IMR-90 (cell line): ENCODE measurements at regions not wholly inside any gene's neighbourhood (a gene's known extent, or its start where the extent isn't known, plus 50 kb on each side); places are given as distances from the start of the nearest gene placed in this dataset.

Experiments used
- ATAC-seq: fragments of 200-7000 bp; cut with Tn5 transposase; 2 replicates; pipeline ENCODE4 v1.9.1; 2020; ENCODE audit warnings: low read depth, mild to moderate bottlenecking, moderate library complexity
- BruUV-seq: library from RNA; stranded (reverse); fragments of 400-500 nt; replicated peaks from 2 replicates; lab custom pipeline; 2021; lab: Mats Ljungman, UMichigan
- CTCF ChIA-PET: fragments of 300-600 bp; formaldehyde crosslinking; extraction: SDS; loops from one replicate; lab custom pipeline; 2021; ENCODE audit warnings: antibody characterized with exemption; lab: Yijun Ruan, JAX
- POLR2A ChIA-PET: fragments of 300-600 bp; sonication (Branson Sonifier 250); formaldehyde crosslinking; loops from one replicate; lab custom pipeline; 2022; ENCODE audit warnings: antibody characterized with exemption; ENCODE audit not compliant: unreplicated experiment; lab: Charles Lee
- DNase-seq: peaks from one replicate; pipeline ENCODE4 v3.0.0; 2013
- H2AFZ ChIP-seq: replicated peaks from 2 replicates; pipeline ENCODE3; 2013; ENCODE audit warnings: low read length, mild to moderate bottlenecking; ENCODE audit not compliant: poor library complexity
- H2AK5ac ChIP-seq: 2 replicates; pipeline ENCODE4 v1.6.1; 2013; ENCODE audit warnings: low read depth, low read length, inconsistent platforms
- H2AK9ac ChIP-seq: replicated peaks from 2 replicates; pipeline ENCODE3; 2013; ENCODE audit warnings: mild to moderate bottlenecking, low read depth, low read length, moderate library complexity; ENCODE audit not compliant: poor library complexity
- H2BK120ac ChIP-seq: 2 replicates; pipeline ENCODE4 v1.6.1; 2013; ENCODE audit warnings: low read depth, low read length, inconsistent platforms
- H2BK15ac ChIP-seq: 3 replicates; pipeline ENCODE4 v1.6.1; 2013; ENCODE audit warnings: low read depth, low read length, inconsistent platforms
- H2BK20ac ChIP-seq: 2 replicates; pipeline ENCODE4 v1.6.1; 2013; ENCODE audit warnings: low read depth, mild to moderate bottlenecking, inconsistent platforms, low read length, moderate library complexity
- H2BK5ac ChIP-seq: 2 replicates; pipeline ENCODE4 v1.6.1; 2013; ENCODE audit warnings: mild to moderate bottlenecking, low read depth, low read length, inconsistent platforms; ENCODE audit not compliant: poor library complexity, severe bottlenecking
- H3K14ac ChIP-seq: replicated peaks from 2 replicates; pipeline ENCODE4 v1.6.1; 2013; ENCODE audit warnings: low read depth, low read length, inconsistent platforms
- H3K18ac ChIP-seq: 2 replicates; pipeline ENCODE4 v1.6.1; 2013; ENCODE audit warnings: low read depth, low read length, control low read depth
- H3K23ac ChIP-seq: 2 replicates; pipeline ENCODE4 v1.6.1; 2013; ENCODE audit warnings: low read depth, low read length, inconsistent platforms
- H3K27ac ChIP-seq: 2 replicates; pipeline ENCODE4 v1.5.1; 2013; ENCODE audit warnings: mild to moderate bottlenecking, control low read depth, low read length; ENCODE audit not compliant: insufficient read depth
- H3K27me3 ChIP-seq: 2 replicates; pipeline ENCODE4 v1.6.1; 2013; ENCODE audit warnings: low read length; ENCODE audit not compliant: control insufficient read depth, insufficient read depth
- H3K36me3 ChIP-seq: 2 replicates; pipeline ENCODE4 v1.6.1; 2013; ENCODE audit warnings: low read length, mixed read lengths; ENCODE audit not compliant: control insufficient read depth, insufficient read depth
- H3K4ac ChIP-seq: 2 replicates; pipeline ENCODE4 v1.6.1; 2013; ENCODE audit warnings: low read depth, low read length, inconsistent platforms
- H3K4me1 ChIP-seq: 2 replicates; pipeline ENCODE4 v1.6.1; 2013; ENCODE audit warnings: low read length, mixed read lengths; ENCODE audit not compliant: control insufficient read depth, insufficient read depth
- H3K4me2 ChIP-seq: 2 replicates; pipeline ENCODE4 v1.6.1; 2013; ENCODE audit warnings: low read depth, mild to moderate bottlenecking, control low read depth, low read length, moderate library complexity
- H3K4me3 ChIP-seq: 2 replicates; pipeline ENCODE4 v1.5.1; 2013; ENCODE audit warnings: low read depth, mild to moderate bottlenecking, control low read depth, low read length, moderate library complexity; ENCODE audit not compliant: insufficient read depth
- H3K56ac ChIP-seq: 2 replicates; pipeline ENCODE4 v1.6.1; 2013; ENCODE audit warnings: low read length, inconsistent platforms; ENCODE audit not compliant: insufficient read depth; ENCODE audit errors: extremely low read depth
- H3K79me1 ChIP-seq, 2 experiments: 2 replicates each; pipeline ENCODE4 v1.6.1; 2013; ENCODE audit warnings: low read length in 2 of 2, inconsistent platforms in 1 of 2, low read depth in 1 of 2
- H3K9ac ChIP-seq: 2 replicates; pipeline ENCODE4 v1.6.1; 2013; ENCODE audit warnings: low read depth, low read length, control low read depth
- H3K9me1 ChIP-seq: 2 replicates; pipeline ENCODE4 v1.6.1; 2013; ENCODE audit warnings: low read length, inconsistent platforms; ENCODE audit not compliant: insufficient read depth
- H3K9me3 ChIP-seq: 2 replicates; pipeline ENCODE4 v1.6.1; 2013; ENCODE audit warnings: low read length; ENCODE audit not compliant: control insufficient read depth, insufficient read depth
- H4K20me1 ChIP-seq: 2 replicates; pipeline ENCODE4 v1.6.1; 2013; ENCODE audit warnings: low read length, inconsistent platforms; ENCODE audit not compliant: insufficient read depth
- H4K5ac ChIP-seq: 2 replicates; pipeline ENCODE4 v1.6.1; 2013; ENCODE audit warnings: mild to moderate bottlenecking, low read depth, low read length, control low read depth
- H4K8ac ChIP-seq, 2 experiments: 2 replicates each; pipeline ENCODE4 v1.6.1; 2013; ENCODE audit warnings: low read depth in 2 of 2, low read length in 2 of 2, control low read depth in 1 of 2, inconsistent platforms in 1 of 2
- H4K91ac ChIP-seq: 2 replicates; pipeline ENCODE4 v1.6.1; 2013; ENCODE audit warnings: low read depth, low read length, inconsistent platforms; ENCODE audit not compliant: insufficient read depth
- FOS ChIP-seq: fragments of 150-350 bp; IDR thresholded peaks from 2 replicates; pipeline ENCODE4 v1.6.1; 2016; ENCODE audit warnings: low read depth, low read length
- POLR2A ChIP-seq: IDR thresholded peaks from 2 replicates; pipeline ENCODE4 v1.6.1; 2012; ENCODE audit warnings: mild to moderate bottlenecking, low read depth, low read length
- WGBS, 2 experiments: methylation state at CpG; one replicate each; pipeline versions ENCODE4 v1.1.5 to v1.1.7; 2013; ENCODE audit warnings: missing lambda C conversion rate in 2 of 2; ENCODE audit not compliant: insufficient read length in 1 of 2; ENCODE audit errors: extremely low coverage in 2 of 2; 5-methylcytosine and 5-hydroxymethylcytosine counted together
- dilution Hi-C: fragments of 300-500 bp; cut with HindIII; formaldehyde crosslinking; loops from one replicate; pipeline ENCODE4 v1.14.3; 2018; ENCODE audit warnings: low sequenced_read_pairs; ENCODE audit not compliant: unreplicated experiment
- in situ Hi-C: fragments of 300-500 bp; cut with MboI; formaldehyde crosslinking; loops from 3 replicates; pipeline ENCODE4 v1.14.3; 2019; ENCODE audit warnings: low sequenced_read_pairs, inconsistent platforms, mixed read lengths
- intact Hi-C: fragments of 100-400 bp; cut with micrococcal nuclease; formaldehyde crosslinking; loops from 2 replicates; pipeline ENCODE4 v1.10.0; 2022

- in situ Hi-C loops, result no loop called here
Measured at GRCh38 chr3:94183551-94183950, 120.7 kb downstream of the NSUN3 start.

More at GRCh38 chr3:94183551-94183950, 120.7 kb downstream of the NSUN3 start:
- Histone ChIP-seq H3K79me1 (no peaks in the 10 kb centered on the region), H2AK5ac (no peak overlapping the region), H3K4me1 (no peaks in the 10 kb centered on the region), H3K36me3 (no peaks in the 10 kb centered on the region), H3K4me2 (no peak overlapping the region), H4K8ac (no peak overlapping the region), H3K27me3 (no peaks in the 10 kb centered on the region), H3K23ac (no peak overlapping the region), H3K14ac (no peak overlapping the region), H3K18ac (no peak overlapping the region), H3K27ac (no peak overlapping the region), H3K4me3 (no peak overlapping the region), H4K5ac (no peak overlapping the region), H2BK20ac (no peak overlapping the region), H2AFZ (no peak overlapping the region), H3K9ac (no peak overlapping the region), H3K56ac (no peak overlapping the region), H2AK9ac (no peak overlapping the region), H4K20me1 (no peaks in the 10 kb centered on the region), H2BK120ac (no peak overlapping the region), H2BK5ac (no peak overlapping the region), H4K91ac (no peak overlapping the region), H3K9me3 (no peaks in the 10 kb centered on the region), H3K4ac (no peak overlapping the region), H3K9me1 (no peaks in the 10 kb centered on the region), H2BK15ac (no peak overlapping the region)
- CTCF ChIA-PET, result no interaction called here
- TF ChIP-seq FOS (no peak), POLR2A (no peak)
- dilution Hi-C loops (no loop called here), intact Hi-C loops (no loop called here)
- POLR2A ChIA-PET, result no interaction called here
- BruUV-seq, result no TSS peak
- no peak for ATAC-seq
- 100% methylated on average over 1 of the region's 6 CpGs; no CpG with 5 or more reads in 1 of the 2 experiments for WGBS, 2 experiments
- DNase-seq, result no peak
